CD4-positive, alpha-beta T cell (primary cell): ENCODE measurements at regions not wholly inside any gene's neighbourhood (a gene's known extent, or its start where the extent isn't known, plus 50 kb on each side); places are given as distances from the start of the nearest gene placed in this dataset.

Experiments used
- ATAC-seq: fragments of 200-7000 bp; cut with Tn5 transposase; one replicate; pipeline ENCODE4 v1.10.0; 2022; ENCODE audit warnings: mild to moderate bottlenecking; ENCODE audit not compliant: poor library complexity
- CTCF ChIA-PET: fragments of 350-600 bp; sonication (Branson Sonifier 250); formaldehyde crosslinking; loops from one replicate; lab custom pipeline; 2021; ENCODE audit warnings: antibody characterized with exemption, inconsistent platforms; lab: Charles Lee
- POLR2A ChIA-PET: fragments of 350-600 bp; sonication (Branson Sonifier 250); formaldehyde crosslinking; loops from one replicate; lab custom pipeline; 2021; ENCODE audit warnings: antibody characterized with exemption, inconsistent platforms; lab: Charles Lee
- DNase-seq, 14 experiments: peaks; one replicate each; pipeline ENCODE4 v3.0.0-alpha.2; 2013 to 2020; ENCODE audit warnings: mixed read lengths in 2 of 14
- H3K27ac ChIP-seq, 2 donors: one replicate each; pipeline versions ENCODE4 v1.5.1 to v1.7.0; 2013; ENCODE audit warnings: low read length in 2 of 2, low read depth in 1 of 2, mild to moderate bottlenecking in 1 of 2
- H3K27me3 ChIP-seq, 2 experiments: 1 replicate in 1 of 2; 2 replicates in 1 of 2; pipeline versions ENCODE4 v1.6.1 to v1.7.0; 2013; ENCODE audit warnings: low read length in 2 of 2, control low read depth in 1 of 2, mild to moderate bottlenecking in 1 of 2, moderate library complexity in 1 of 2; ENCODE audit not compliant: insufficient read depth in 2 of 2, control insufficient read depth in 1 of 2
- H3K36me3 ChIP-seq: one replicate; pipeline ENCODE4 v1.6.1; 2013; ENCODE audit warnings: low read length, control low read depth; ENCODE audit not compliant: insufficient read depth
- H3K4me1 ChIP-seq: one replicate; pipeline ENCODE4 v1.6.1; 2013; ENCODE audit warnings: low read length, control low read depth; ENCODE audit not compliant: insufficient read depth
- H3K4me3 ChIP-seq: one replicate; pipeline ENCODE4 v1.5.1; 2013; ENCODE audit warnings: mild to moderate bottlenecking, low read length, moderate library complexity
- H3K9me3 ChIP-seq, 2 experiments: 1 replicate in 1 of 2; 2 replicates in 1 of 2; pipeline versions ENCODE4 v1.6.1 to v1.7.0; 2013; ENCODE audit warnings: low read length in 2 of 2, mild to moderate bottlenecking in 2 of 2, control low read depth in 1 of 2, moderate library complexity in 1 of 2; ENCODE audit not compliant: control insufficient read depth in 1 of 2, insufficient read depth in 1 of 2
- H3K27ac Mint-ChIP-seq: one replicate; pipeline ENCODE4 v1.8.0; 2020; ENCODE audit warnings: mixed read lengths
- H3K27me3 Mint-ChIP-seq: one replicate; pipeline ENCODE4 v1.8.0; 2021; ENCODE audit warnings: mixed read lengths
- H3K36me3 Mint-ChIP-seq: one replicate; pipeline ENCODE4 v1.8.0; 2021; ENCODE audit warnings: low read depth, mixed read lengths
- H3K4me1 Mint-ChIP-seq: one replicate; pipeline ENCODE4 v1.8.0; 2021; ENCODE audit warnings: low read depth, mixed read lengths
- H3K4me3 Mint-ChIP-seq: one replicate; pipeline ENCODE4 v1.8.0; 2020; ENCODE audit warnings: mild to moderate bottlenecking, mixed read lengths
- H3K9me3 Mint-ChIP-seq: one replicate; pipeline ENCODE4 v1.8.0; 2020; ENCODE audit warnings: mixed read lengths
- intact Hi-C, 2 experiments: fragments of 100-400 bp; cut with DNase I in 1 of 2; cut with micrococcal nuclease in 1 of 2; formaldehyde crosslinking; loops; one replicate each; pipeline versions ENCODE4 v1.15.1 to v1.9.0; 2023 to 2025; cut with DNase I, micrococcal nuclease
- TF ChIP-seq, protein P1 (sequence below): fragments of 200-600 bp; IDR thresholded peaks from one replicate; pipeline ENCODE4 v1.8.0; 2022; ENCODE audit warnings: antibody characterized with exemption, mild to moderate bottlenecking

- Histone ChIP-seq H3K27ac (no peak overlapping the region), H3K36me3 (no peaks in the 10 kb centered on the region), H3K4me1 (no peaks in the 10 kb centered on the region), H3K4me3 (no peak overlapping the region), H3K27me3 (no peaks in the 10 kb centered on the region), H3K9me3 (no peaks in the 10 kb centered on the region)
- CTCF ChIA-PET, result no interaction called here
- POLR2A ChIA-PET, result no interaction called here
- TF ChIP-seq, protein P1, sequence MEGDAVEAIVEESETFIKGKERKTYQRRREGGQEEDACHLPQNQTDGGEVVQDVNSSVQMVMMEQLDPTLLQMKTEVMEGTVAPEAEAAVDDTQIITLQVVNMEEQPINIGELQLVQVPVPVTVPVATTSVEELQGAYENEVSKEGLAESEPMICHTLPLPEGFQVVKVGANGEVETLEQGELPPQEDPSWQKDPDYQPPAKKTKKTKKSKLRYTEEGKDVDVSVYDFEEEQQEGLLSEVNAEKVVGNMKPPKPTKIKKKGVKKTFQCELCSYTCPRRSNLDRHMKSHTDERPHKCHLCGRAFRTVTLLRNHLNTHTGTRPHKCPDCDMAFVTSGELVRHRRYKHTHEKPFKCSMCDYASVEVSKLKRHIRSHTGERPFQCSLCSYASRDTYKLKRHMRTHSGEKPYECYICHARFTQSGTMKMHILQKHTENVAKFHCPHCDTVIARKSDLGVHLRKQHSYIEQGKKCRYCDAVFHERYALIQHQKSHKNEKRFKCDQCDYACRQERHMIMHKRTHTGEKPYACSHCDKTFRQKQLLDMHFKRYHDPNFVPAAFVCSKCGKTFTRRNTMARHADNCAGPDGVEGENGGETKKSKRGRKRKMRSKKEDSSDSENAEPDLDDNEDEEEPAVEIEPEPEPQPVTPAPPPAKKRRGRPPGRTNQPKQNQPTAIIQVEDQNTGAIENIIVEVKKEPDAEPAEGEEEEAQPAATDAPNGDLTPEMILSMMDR, result no peak
- H3K9me3 Mint-ChIP-seq, result no peaks in the 10 kb centered on the region
- no peaks in the 10 kb centered on the region for H3K4me1 Mint-ChIP-seq
- intact Hi-C loops, result no loop called here
- H3K4me3 Mint-ChIP-seq, result no peak overlapping the region
- no peaks in the 10 kb centered on the region for H3K27me3 Mint-ChIP-seq
- DNase-seq, result no peak
- ATAC-seq, result no peak
- H3K36me3 Mint-ChIP-seq, result no peaks in the 10 kb centered on the region
- H3K27ac Mint-ChIP-seq, result no peak overlapping the region
Observed at GRCh38 chr12:81962126-81962856, 203.1 kb upstream of the PPFIA2 start.

GRCh38 chr12:81958406-81958805 lies 199.3 kb upstream of the PPFIA2 start:
- ATAC-seq (no peak), DNase-seq (no peak)
- no peaks in the 10 kb centered on the region for H3K4me1 Mint-ChIP-seq
- TF ChIP-seq, protein P1, result no peak
- no peaks in the 10 kb centered on the region for H3K27me3 ChIP-seq
- H3K4me3 ChIP-seq, result no peak overlapping the region
- no peak overlapping the region for H3K27ac ChIP-seq
- no peaks in the 10 kb centered on the region for H3K9me3 Mint-ChIP-seq
- no peak overlapping the region for H3K27ac Mint-ChIP-seq
- intact Hi-C loops, result no loop called here
- H3K36me3 Mint-ChIP-seq, result no peaks in the 10 kb centered on the region
- POLR2A ChIA-PET, result no interaction called here
- H3K4me3 Mint-ChIP-seq, result no peak overlapping the region
- no peaks in the 10 kb centered on the region for H3K4me1 ChIP-seq
- H3K9me3 ChIP-seq, result peaks cover 0 to 5% of the 10 kb centered on the region in 2 experiments
- H3K27me3 Mint-ChIP-seq, result no peaks in the 10 kb centered on the region
- no peaks in the 10 kb centered on the region for H3K36me3 ChIP-seq
- CTCF ChIA-PET, result no interaction called here

GRCh38 chr12:81957631-81958030 lies 198.5 kb upstream of the PPFIA2 start:
- Mint-ChIP-seq H3K4me3 (no peak overlapping the region), H3K9me3 (no peaks in the 10 kb centered on the region), H3K36me3 (no peaks in the 10 kb centered on the region), H3K27ac (no peak overlapping the region), H3K4me1 (no peaks in the 10 kb centered on the region), H3K27me3 (no peaks in the 10 kb centered on the region)
- DNase-seq (no peak), ATAC-seq (no peak)
- TF ChIP-seq, protein P1, result no peak
- Histone ChIP-seq H3K36me3 (no peaks in the 10 kb centered on the region), H3K27ac (no peak overlapping the region), H3K9me3 (peaks cover 0 to 5% of the 10 kb centered on the region in 2 experiments), H3K27me3 (no peaks in the 10 kb centered on the region), H3K4me1 (no peaks in the 10 kb centered on the region), H3K4me3 (no peak overlapping the region)
- POLR2A ChIA-PET, result no interaction called here
- CTCF ChIA-PET, result no interaction called here
- intact Hi-C loops, result no loop called here
